GM23248 (cell line): ENCODE measurements at regions not wholly inside any gene's neighbourhood (a gene's known extent, or its start where the extent isn't known, plus 50 kb on each side); places are given as distances from the start of the nearest gene placed in this dataset.

ENCODE experiments used
- EZH2 ChIP-seq: fragments of 200-600 bp; sonication (generic); IDR thresholded peaks from 2 replicates; pipeline ENCODE4 v1.6.1; 2018; ENCODE audit warnings: antibody characterized with exemption, mild to moderate bottlenecking; ENCODE audit not compliant: insufficient read depth, poor library complexity, severe bottlenecking
- EZH2phosphoT487 ChIP-seq: fragments of 200-600 bp; sonication (generic); IDR thresholded peaks from 2 replicates; pipeline ENCODE4 v1.6.1; 2018; ENCODE audit warnings: antibody characterized with exemption, moderate library complexity, mild to moderate bottlenecking, low read depth; ENCODE audit not compliant: insufficient read depth

GRCh38 chr12:94771741-94772140 is 121.4 kb upstream of the TMCC3 start:
- TF ChIP-seq EZH2 (no peak), EZH2phosphoT487 (no peak)
